GM18868 (cell line): ENCODE measurements at regions not wholly inside any gene's neighbourhood (a gene's known extent, or its start where the extent isn't known, plus 50 kb on each side); places are given as distances from the start of the nearest gene placed in this dataset.
"Not testable (repeated sequence)": the region's sequence is repeated elsewhere in the genome, so short reads cannot be mapped to it uniquely, and the experiment has no call there.

Source experiments
- ATAC-seq: cut with Tn5 transposase; IDR thresholded peaks from one replicate; pipeline ENCODE4 v1.9.1; 2021; ENCODE audit warnings: mild to moderate bottlenecking, moderate library complexity; ENCODE audit not compliant: unreplicated experiment

DNA sequence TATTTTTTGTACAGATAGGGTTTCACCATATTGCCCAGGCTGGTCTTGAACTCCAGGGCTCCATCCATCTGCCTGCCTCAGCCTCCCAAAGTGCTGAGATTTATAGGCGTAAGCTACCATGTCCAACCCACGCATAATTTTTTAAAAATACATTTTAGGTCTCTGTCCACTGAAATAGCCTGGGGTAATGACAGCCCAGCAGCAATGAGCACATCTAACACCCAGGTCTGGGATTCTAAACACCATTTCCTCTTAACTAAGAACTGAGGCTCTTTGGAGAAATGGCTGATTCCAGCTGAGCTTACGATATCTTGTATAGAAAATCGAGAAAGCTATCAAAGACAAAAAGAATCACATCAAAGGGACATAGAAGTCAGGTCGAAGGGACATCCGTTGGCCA, 245.3 kb downstream of the PARN start:
- no peak for ATAC-seq

DNA sequence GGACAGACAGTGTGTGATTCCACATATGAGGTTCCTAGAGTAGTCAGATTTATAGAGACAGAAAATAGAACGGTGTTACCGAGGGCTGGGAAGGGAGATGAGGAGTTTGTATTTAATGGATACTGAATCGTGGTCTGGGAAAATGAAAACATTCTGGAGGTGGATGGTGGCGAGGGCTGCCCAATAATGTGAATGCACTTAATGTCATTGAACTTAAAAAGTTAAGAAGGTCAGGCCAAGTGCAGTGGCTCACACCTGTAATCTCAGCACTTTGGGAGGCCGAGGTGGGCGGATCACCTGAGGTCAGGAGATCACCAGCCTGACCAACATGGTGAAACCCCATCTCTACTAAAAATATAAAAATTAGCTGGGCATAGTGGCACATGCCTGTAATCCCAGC, 246.2 kb downstream of the PARN start:
- not testable (repeated sequence) for ATAC-seq

DNA sequence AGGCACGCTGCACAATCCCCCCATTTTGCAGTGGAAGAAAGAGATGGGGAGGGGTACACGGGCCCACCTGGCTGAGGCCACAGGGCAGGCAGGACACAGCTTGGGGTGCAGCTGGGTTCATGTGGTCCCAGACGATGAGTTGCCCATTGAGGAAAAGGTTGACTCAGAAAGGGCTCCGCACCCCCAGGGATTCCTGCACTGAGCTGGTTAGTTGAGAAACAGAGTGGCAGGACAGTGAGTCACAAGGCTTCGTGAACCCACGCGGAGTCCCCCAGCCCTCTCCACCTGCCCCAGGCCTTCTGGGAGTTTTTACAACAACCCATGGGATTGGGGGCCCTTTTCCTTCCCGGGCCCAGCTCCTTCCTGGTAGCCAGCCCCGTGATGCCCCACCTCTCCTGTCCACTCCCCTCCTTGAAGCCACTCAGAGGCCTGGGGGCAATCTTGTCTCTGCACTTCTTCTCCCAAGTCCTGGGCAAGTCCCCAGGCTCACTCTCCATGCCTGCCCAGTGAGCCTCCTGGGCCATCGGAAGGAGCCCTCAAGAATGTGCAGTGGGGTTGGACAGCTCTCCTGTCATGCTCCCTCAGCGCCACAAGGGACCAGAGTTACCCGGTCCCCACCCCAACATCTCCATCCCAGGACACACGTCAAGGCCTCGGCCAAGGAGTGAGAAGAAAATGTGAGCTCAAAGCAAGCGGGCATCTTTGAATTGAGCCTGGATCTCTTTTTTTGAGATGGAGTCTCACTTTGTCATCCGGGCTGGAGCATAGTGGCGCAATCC, 251.2 kb downstream of the PARN start:
- ATAC-seq = no peak

DNA sequence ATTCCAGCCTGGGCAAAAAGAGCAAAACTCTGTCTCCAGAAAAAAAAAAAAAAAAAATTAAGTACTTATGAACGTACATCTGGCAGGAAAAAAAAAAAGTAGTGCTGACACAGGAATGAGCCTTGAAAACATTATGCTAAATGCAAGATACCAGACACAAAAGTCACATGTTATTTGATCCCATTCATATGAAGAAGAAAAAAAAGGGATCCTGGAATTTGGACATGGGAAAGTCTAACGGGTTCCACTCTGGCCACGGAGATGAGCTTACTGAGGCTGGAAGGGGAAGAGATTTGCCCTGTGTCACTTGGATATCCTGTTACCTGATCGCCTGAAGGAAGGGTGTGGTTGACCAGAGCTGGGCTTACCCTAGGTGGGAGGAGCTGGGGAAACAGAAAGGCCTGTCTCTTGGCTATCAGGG, 251.9 kb downstream of the PARN start:
- ATAC-seq = no peak

DNA sequence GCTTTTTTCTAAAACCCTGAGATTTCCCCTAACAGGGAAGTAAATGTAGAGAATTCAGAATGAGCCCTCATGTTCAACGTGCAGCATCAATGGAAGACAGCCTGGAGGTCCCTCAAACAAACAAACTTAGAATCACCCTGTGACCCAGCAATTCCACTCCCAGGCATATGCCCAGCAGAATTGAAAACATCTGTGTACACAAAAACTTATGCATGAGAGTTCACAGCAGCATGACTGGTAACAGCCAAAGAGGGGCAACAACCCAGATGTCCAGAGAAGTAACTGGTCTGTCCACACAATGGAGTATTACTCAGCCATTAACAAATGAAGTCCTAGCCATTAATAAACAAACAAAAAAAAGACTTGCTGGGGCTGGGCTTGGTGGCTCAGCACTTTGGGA, 252.7 kb downstream of the PARN start:
- ATAC-seq = no peak

DNA sequence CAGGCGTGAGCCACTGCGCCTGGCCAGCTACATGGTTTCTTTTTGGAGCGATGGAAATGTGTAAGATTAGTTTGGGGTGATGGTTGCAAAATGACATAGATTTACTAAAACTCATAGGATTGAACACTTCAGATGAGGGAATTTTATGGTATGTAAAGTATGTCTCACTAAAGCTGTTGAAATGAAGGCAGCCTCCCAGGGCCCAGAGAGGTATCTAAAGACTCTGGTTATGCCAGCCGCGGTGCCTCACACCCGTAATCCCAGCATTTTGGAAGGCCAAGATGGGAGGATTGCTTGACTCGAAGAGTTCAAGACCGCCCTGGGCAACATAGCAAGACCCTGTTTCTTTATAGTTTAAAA, 254.9 kb downstream of the PARN start:
- no peak for ATAC-seq

DNA sequence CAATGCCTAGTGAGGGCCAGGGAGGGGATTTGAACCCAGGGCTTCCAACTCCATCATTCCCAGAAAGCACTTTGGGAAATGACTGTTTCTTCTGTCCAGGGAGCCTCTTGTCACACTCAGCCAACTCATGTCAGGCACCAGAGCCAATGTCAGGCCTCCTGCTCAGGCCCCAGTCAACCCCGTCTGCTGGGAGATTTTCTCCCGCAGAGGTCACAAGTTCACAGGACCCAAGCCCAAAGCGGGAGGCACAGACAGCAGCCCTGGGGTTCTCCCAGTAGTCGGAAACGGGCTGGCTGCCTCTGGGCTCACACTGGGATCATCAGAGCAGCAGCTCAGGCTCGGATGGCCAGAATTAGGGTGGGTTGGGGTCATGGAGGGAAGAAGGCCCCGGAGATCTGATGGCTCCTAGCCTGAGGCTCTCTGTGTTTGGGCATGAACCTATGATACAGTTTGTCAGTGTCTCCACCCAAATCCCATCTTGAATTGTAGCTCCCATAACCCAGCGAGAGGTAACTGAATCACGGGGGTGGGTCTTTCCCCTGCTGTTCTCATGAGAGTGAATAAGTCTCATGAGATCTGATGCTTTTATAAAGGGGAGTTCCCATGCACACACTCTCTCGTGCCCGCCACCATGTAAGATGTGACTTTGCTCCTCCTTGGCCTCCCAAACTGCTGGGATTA, 255.5 kb downstream of the PARN start:
- no peak for ATAC-seq

DNA sequence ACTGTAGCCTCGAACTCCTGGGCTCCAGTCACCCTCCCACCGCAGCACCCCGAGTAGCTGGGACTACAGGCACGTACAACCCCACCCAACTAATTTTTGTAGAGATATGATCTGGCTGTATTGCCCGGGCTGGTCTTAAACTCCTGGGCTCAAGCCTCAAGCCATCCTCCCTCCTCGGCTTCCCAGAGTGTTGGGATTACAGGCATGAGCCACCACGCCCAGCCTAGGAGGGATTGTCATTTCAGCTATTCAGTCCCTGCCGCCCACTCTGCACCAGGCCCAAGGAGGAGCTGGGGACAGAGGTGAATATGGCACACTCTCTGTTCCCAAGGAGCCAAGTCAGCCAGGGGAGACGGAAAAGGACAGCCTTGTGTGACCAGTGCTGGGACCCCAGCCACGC, 256.2 kb downstream of the PARN start:
- no peak for ATAC-seq

DNA sequence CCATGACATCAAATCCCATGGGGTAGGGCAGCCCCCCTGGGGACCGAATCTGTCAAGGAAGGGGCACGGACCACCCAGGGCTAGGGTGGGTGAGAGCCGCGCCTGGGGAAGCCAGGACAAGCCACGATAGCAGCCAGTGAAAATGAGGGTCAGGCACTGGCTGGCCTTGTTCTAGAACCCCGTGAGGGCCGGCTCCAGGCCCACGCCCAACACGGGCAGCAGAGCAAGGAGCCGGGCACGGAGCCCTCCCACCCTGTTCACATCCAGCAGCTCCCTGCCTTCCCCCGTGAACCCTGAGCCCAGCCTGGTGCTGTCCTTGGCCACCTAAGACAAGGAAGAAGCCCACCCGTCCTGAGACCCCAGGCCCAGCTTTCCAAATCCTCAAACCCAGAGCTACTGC, 256.7 kb downstream of the PARN start:
- ATAC-seq = no peak

DNA sequence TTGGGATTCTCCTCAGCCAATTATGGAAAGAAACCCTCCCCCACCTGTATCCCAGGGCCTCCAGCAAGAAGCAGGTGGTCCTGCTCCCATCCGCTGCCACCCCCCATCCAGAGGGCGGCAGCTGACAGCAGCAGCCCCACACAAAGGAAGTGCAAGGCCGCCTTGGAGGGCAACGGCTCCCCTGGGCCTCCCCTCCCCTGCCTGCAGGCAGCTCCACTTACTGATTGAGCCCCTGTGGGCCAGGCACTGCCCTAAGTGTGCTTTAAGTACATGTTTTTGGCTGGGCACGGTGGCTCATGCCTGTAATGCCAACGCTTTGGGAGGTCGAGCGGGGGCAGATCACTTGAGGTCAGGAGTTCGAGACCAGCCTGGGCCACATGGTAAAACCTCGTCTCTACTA, 257.6 kb downstream of the PARN start:
- no peak for ATAC-seq

DNA sequence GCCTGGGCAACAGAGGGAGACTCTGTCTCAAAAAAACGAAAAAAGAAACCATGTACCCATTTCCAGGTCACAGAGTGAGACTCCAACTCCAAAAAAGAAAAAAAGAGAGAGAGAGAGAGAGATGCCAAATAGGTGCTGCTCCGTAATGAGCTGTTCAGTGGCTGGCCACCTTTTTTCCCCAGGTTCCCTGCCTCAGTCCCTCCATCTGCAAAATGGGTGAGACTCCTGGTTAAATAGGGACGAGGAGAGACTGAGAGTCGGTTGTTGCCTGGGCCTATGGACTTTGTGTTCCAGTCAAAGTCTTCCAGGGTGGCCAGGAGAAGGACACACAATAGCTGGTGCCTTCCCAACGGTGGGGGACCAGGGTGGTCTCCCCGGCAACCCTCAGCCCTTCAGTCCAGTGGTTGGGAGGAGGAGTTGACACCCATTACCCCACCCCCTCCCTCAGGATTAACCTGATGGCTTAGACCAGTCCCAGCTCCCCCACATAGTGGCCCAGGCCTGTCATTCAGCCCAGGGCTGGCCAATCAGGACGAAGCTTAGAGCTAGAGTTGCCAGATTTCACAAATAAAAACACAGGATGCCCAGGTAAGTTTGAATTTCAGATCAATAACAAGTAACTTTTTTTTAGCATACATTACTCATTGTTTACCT, 258.2 kb downstream of the PARN start:
- ATAC-seq = no peak

DNA sequence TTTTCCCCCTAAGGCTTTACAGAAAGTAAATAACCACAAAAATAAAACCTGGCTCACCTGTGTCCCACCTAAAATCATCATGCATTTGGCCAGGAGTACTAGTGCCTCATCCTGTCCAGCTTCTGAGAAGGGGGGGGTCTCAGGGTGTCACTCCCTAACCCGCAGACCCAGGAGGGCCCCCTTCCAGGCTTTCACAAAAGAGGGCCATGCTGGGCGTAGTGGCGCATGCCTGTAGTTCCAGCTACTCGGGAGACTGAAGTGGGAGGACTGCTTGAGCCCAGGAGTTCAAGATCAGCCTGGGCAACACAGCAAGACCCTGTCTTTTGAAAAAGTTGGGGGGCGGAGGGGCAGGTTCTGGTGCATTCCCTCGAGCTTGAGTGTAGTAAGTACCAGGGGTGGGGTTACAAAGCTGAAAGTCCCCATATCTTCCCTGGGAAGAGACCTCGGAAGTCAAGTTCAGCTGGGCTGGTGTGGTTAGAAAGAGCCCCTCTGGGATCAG, 259.3 kb downstream of the PARN start:
- ATAC-seq = no peak

DNA sequence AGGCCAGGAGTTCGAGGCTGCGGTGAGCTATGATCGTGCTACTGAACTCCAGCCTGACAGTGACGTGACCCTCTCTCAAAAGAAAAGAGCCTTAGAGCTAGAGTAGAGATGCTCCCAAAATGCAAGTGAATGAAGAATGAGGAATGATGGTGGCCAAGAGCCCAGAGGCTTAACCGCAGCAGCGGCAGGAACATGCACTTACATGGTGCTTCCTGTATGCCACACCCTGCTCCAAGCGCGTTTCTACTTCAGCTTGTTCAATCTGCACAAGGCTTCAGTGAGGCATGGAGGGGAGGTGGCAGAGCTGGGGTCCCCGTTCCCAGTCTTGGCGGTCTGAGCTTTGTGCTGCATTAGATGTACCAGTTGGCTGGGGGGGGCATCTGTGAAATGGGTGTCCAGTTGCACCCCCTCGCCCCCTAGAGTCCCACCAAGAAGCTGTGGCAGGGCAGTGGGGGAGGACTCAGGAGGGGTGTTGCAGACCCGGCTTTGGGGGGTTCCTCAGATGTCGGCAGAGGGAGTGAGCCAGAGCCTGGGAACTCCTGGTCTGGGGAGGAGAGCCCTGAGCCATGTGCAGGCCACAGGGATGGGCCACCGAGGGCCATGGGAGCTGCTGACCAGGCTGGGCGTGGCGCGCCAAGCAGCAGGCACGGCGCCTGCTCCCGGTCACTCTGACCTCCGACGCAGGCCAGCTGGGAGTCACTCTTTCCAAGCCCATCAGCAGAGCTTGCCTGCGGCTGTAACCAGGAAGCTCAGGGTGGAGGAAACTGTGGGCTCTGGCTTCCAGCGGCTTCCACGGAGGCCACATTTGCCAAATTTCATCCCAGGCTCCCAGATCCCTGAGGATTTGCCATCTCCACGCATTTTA, 260.1 kb downstream of the PARN start:
- ATAC-seq = no peak

DNA sequence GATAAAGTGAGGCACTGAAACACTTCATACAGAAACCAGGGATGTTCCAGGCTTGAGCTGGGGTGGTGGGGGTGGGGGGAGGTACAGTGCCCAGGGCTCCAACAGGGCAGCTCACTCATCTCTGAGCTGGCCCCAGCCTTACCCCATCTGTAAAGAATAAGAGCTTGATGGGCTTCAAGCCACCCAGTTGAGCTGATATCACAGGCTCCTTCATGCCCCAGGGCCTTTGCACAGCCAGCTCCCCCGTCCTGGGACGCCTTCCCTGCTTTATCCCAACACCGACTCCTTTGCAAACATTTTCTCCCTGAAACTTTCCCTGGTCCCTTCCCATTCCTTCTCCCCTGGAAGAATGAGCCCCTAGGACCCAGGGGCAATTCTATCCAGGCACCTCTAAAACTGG, 261.7 kb downstream of the PARN start:
- ATAC-seq = no peak

DNA sequence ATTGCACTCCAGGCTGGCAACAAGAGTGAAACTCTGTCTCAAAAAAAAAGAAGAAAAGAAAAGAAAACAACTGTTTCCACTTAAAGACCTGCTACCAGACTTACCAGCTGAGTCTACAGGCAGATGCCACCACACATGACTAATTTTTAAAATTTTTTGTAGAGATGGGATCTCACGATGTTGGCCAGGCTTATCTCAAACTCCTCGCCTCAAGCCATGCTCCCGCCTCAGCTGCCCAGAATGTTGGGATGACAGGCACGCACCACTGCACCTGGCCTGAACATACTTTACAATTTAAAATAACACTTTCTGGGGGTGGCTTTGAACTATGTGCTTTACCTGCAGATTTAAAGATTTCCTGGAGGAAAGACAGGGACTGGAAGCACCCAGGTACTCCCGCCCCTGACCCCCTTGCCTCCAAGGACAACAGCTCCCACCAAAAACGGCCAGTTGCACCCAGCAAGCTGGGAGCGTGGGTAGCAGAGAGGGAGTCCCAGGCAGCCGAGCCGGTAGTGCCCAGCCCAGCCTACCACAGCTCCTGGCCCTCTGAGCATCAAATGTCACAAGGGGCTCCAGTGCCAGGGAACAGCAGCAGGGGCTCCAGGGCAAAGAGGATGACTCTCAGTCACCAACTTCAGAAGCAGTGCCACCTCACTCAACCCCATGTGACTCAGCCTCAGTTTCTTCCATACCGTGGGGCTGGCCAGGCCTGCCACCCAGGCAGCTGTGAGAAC, 262.9 kb downstream of the PARN start:
- ATAC-seq = no peak

DNA sequence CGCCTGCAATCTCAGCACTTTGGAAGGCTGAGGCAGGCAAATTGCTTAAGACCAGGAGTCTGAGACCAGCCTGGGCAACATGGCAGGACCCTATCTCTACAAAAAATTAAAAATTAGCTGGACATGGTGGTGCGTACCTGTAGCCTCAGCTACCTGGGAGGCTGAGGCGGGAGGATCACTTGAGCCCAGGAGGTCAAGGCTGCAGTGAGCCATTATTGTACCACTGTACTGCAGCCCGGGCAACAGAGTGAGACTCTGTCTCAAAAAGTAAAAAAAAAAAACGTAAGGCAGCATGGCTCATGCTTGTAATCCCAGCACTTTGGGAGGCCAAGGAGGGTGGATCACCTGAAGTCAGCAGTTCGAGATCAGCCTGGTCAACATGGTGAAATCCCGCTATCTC, 263.6 kb downstream of the PARN start:
- ATAC-seq = no peak

DNA sequence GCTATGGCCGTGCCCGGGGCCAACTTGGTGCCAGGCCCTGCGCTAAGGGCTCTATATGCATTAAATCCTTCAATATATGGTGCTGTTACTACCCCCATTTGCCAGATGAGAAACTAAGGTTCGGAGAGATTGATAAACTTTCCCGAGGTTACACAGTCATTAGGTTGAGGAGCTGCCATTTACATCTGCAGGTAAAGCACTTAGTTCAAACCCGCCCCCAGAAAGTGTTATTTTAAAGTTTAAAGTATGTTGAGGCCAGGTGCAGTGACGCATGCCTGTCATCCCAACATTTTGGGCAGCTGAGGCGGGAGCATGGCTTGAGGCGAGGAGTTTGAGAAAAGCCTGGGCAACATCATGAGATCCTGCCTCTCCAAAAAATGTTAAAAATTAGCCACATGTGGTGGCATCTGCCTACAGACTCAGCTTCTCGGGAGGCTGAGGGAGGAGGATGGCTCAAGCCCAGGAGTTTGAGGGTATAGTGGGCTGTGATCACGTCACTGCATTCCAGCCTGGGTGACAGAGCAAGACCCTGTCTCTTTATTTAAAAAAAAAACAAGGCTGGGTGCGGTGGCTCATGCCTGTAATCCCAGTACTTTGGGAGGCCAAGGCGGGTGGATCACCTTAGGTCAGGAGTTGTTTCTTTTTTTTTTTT, 264.7 kb downstream of the PARN start:
- no peak for ATAC-seq

DNA sequence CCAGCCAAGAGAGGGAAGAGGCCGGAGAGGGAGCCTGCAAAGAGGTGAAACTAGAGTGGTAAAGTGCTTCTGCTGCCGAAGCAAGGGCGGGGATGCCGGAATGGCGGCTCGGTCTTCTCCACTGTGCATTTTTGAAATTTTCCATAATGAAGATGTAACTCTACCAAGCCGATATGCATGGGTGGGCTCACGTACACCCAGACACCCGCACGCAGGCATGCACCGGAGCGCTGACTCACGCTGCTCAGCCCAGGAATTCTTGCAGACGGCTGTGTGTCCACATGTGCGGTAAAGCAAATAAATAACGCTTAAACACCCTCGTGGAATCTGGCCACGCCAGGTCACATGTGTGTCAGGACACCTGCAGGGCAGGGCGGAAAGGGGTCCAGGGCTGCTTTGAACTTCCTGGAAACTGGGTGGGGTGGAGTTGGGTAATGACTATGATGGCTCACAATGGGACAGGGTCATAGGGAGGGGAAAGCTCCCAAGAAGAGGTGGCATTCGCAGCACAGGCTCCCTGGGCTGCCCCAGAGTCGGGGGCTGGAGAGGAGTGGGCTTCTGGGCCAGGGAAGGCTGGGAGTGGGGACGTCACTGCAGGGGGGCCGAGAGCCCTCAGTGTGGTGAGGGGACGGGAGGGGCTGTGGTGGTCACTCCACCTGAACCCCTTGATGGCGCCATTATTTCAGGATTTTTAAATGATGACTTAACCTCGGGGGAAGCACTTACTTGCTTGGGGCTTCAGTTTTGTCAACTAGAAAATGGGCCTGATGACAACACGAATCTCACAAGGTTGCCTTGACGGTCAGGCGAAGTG, 265.5 kb downstream of the PARN start:
- no peak for ATAC-seq

DNA sequence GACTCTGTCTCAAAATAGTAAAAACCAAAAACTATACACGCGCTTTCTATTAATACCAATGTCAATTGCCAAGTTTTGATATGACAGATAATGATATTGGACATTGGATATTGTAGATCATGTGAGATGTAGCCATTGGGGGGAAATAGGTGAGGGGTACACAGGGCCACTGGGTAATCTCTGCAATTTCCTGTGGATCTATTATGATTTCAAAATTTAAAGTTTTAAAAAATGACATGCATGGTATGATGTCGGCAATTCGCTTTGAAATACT, 266.0 kb downstream of the PARN start:
- ATAC-seq = no peak
